ENCODE measurements at regions not wholly inside any gene's neighbourhood (a gene's known extent, or its start where the extent isn't known, plus 50 kb on each side); places are given as distances from the start of the nearest gene placed in this dataset.
"Not testable (repeated sequence)": the region's sequence is repeated elsewhere in the genome, so short reads cannot be mapped to it uniquely, and the experiment has no call there.

- no peak for DNase-seq (ENCODE audit: low read depth in 2 of 2)
Measured at GRCh38 chr3:174336784-174337183, 522.4 kb upstream of the NAALADL2 start.

GRCh38 chr3:174337227-174337626 is 521.9 kb upstream of the NAALADL2 start:
- DNase-seq (ENCODE audit: low read depth in 2 of 2): no peak

- no peak for DNase-seq (ENCODE audit: low read depth in 2 of 2)
Measured at GRCh38 chr3:174340624-174341587, 518.2 kb upstream of the NAALADL2 start.

GRCh38 chr3:174342171-174342570 is 517.0 kb upstream of the NAALADL2 start:
- DNase-seq (ENCODE audit: low read depth in 2 of 2): no peak

- no peak for DNase-seq (ENCODE audit: low read depth in 2 of 2)
Measured at GRCh38 chr3:174342941-174343501, 516.1 kb upstream of the NAALADL2 start.

GRCh38 chr3:174346141-174346540 is 513.0 kb upstream of the NAALADL2 start:
- DNase-seq (ENCODE audit: low read depth in 2 of 2): no peak

- no peak for DNase-seq (ENCODE audit: low read depth in 2 of 2)
Measured at GRCh38 chr3:174346571-174346970, 512.6 kb upstream of the NAALADL2 start.

GRCh38 chr3:174347474-174348138 is 511.5 kb upstream of the NAALADL2 start:
- no peak for DNase-seq (ENCODE audit: low read depth in 2 of 2)

- no peak for DNase-seq (ENCODE audit: low read depth in 2 of 2)
Measured at GRCh38 chr3:174352227-174352626, 506.9 kb upstream of the NAALADL2 start.

- DNase-seq (ENCODE audit: low read depth in 2 of 2): no peak
Measured at GRCh38 chr3:174355505-174355904, 503.6 kb upstream of the NAALADL2 start.

- DNase-seq (ENCODE audit: low read depth in 2 of 2): no peak
Measured at GRCh38 chr3:174356596-174356995, 502.5 kb upstream of the NAALADL2 start.

GRCh38 chr3:174358252-174358651 is 500.9 kb upstream of the NAALADL2 start:
- DNase-seq (ENCODE audit: low read depth in 2 of 2): no peak

GRCh38 chr3:174362556-174362955 is 496.6 kb upstream of the NAALADL2 start:
- DNase-seq (ENCODE audit: low read depth in 2 of 2): no peak

GRCh38 chr3:174363256-174363655 is 495.9 kb upstream of the NAALADL2 start:
- DNase-seq (ENCODE audit: low read depth in 2 of 2): no peak

GRCh38 chr3:174365796-174366195 is 493.3 kb upstream of the NAALADL2 start:
- no peak for DNase-seq (ENCODE audit: low read depth in 2 of 2)

GRCh38 chr3:174366904-174367303 is 492.2 kb upstream of the NAALADL2 start:
- not testable (repeated sequence) for DNase-seq (ENCODE audit: low read depth in 2 of 2)

GRCh38 chr3:174376346-174376745 is 482.8 kb upstream of the NAALADL2 start:
- DNase-seq (ENCODE audit: low read depth in 2 of 2): no peak

GRCh38 chr3:174377096-174377495 is 482.0 kb upstream of the NAALADL2 start:
- no peak for DNase-seq (ENCODE audit: low read depth in 2 of 2)

- DNase-seq (ENCODE audit: low read depth in 2 of 2): no peak
Measured at GRCh38 chr3:174377684-174378083, 481.4 kb upstream of the NAALADL2 start.

- no peak for DNase-seq (ENCODE audit: low read depth in 2 of 2)
Measured at GRCh38 chr3:174382878-174383277, 476.3 kb upstream of the NAALADL2 start.

GRCh38 chr3:174387736-174388135 is 471.4 kb upstream of the NAALADL2 start:
- no peak for DNase-seq (ENCODE audit: low read depth in 2 of 2)

- no peak for DNase-seq (ENCODE audit: low read depth in 2 of 2)
Measured at GRCh38 chr3:174397848-174398247, 461.3 kb upstream of the NAALADL2 start.

- no peak for DNase-seq (ENCODE audit: low read depth in 2 of 2)
Measured at GRCh38 chr3:174398761-174399160, 460.4 kb upstream of the NAALADL2 start.

Measured in stimulated activated CD4-positive, alpha-beta T cell treated with anti-CD3 and anti-CD28 coated beads, Interleukin-1b, Interleukin-23, amount 100 ng/mL, for 1 hour (primary cell).